GM06990 (cell line): ENCODE measurements at regions not wholly inside any gene's neighbourhood (a gene's known extent, or its start where the extent isn't known, plus 50 kb on each side); places are given as distances from the start of the nearest gene placed in this dataset.

ENCODE experiments used
- DNase-seq: peaks from one replicate; pipeline ENCODE4 v3.0.0-alpha.2; 2011; ENCODE audit not compliant: insufficient read length; ENCODE audit errors: extremely low read depth
- H3K27me3 ChIP-seq: replicated peaks from 2 replicates; pipeline ENCODE4 v1.6.0; 2011; ENCODE audit warnings: low read length; ENCODE audit not compliant: control insufficient read depth, insufficient read depth
- H3K36me3 ChIP-seq: 2 replicates; pipeline ENCODE4 v1.5.1; 2011; ENCODE audit warnings: low read length; ENCODE audit not compliant: control insufficient read depth, insufficient read depth
- H3K4me3 ChIP-seq: replicated peaks from 2 replicates; pipeline ENCODE4 v1.5.1; 2011; ENCODE audit warnings: low read depth, mild to moderate bottlenecking, control low read depth, low read length
- CTCF ChIP-seq: IDR thresholded peaks from 2 replicates; pipeline ENCODE4 v1.5.1; 2011; ENCODE audit warnings: low read length, control low read depth, mild to moderate bottlenecking, inconsistent platforms; ENCODE audit not compliant: insufficient read depth, poor library complexity, severe bottlenecking

GRCh38 chr1:221644663-221645258 lies 97.1 kb downstream of the DUSP10 start:
- no peak for TF ChIP-seq CTCF
- DNase-seq: no peak
- Histone ChIP-seq H3K36me3 (no peaks in the 10 kb centered on the region), H3K4me3 (no peak overlapping the region), H3K27me3 (no peaks in the 10 kb centered on the region)

DNA sequence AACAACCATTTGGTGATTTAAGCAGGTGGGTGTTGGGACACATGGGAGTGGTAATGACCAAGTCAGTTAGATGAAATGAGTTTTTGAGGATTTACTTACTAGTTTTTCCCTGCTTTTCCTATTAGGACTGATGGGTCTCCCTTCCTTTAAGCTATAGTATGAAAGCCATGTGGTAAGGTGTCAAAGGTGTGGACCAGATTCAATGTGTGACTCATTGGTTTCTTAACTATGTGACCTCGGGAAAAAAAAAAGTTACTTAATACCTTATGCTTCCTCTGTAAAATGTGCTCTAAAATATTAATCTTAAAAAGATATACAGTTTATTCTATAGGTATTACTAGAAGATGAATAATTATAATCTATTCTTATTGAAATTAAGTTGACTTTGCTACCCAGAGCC lies 93.7 kb downstream of the DUSP10 start:
- no peak for DNase-seq
- no peak overlapping the region for H3K4me3 ChIP-seq
- no peaks in the 10 kb centered on the region for H3K36me3 ChIP-seq
- no peaks in the 10 kb centered on the region for H3K27me3 ChIP-seq
- TF ChIP-seq CTCF: no peak
